22Rv1 (cell line): ENCODE measurements at regions not wholly inside any gene's neighbourhood (a gene's known extent, or its start where the extent isn't known, plus 50 kb on each side); places are given as distances from the start of the nearest gene placed in this dataset.

Source experiments
- H3K27ac ChIP-seq: fragments of 450-650 bp; 2 replicates; pipeline ENCODE4 v1.5.1; 2017
- CTCF ChIP-seq: fragments of 450-650 bp; IDR thresholded peaks from 2 replicates; pipeline ENCODE4 v1.5.1; 2017; ENCODE audit warnings: mild to moderate bottlenecking
- ZFX ChIP-seq: fragments of 450-650 bp; IDR thresholded peaks from 2 replicates; pipeline ENCODE4 v1.6.1; 2017; ENCODE audit warnings: antibody characterized with exemption, borderline replicate concordance

- no peak overlapping the region for H3K27ac ChIP-seq
- TF ChIP-seq CTCF: no peak
- TF ChIP-seq ZFX: no peak
Observed at GRCh38 chr3:27907929-27908328, 185.8 kb upstream of the EOMES start.

- H3K27ac ChIP-seq: no peak overlapping the region
- TF ChIP-seq ZFX: no peak
- TF ChIP-seq CTCF: no peak
Observed at GRCh38 chr3:27910456-27910855, 188.3 kb upstream of the EOMES start.

GRCh38 chr3:27914199-27914598 is 192.1 kb upstream of the EOMES start:
- TF ChIP-seq CTCF: peak; percentile 39
- no peak for TF ChIP-seq ZFX
- H3K27ac ChIP-seq: no peak overlapping the region

GRCh38 chr3:27923349-27924068 is 201.4 kb upstream of the EOMES start:
- TF ChIP-seq ZFX (no peak), CTCF (no peak)
- H3K27ac ChIP-seq: no peak overlapping the region

- TF ChIP-seq CTCF: no peak
- no peak for TF ChIP-seq ZFX
- H3K27ac ChIP-seq: no peak overlapping the region
Observed at GRCh38 chr3:27927882-27928281, 205.8 kb upstream of the EOMES start.

DNA sequence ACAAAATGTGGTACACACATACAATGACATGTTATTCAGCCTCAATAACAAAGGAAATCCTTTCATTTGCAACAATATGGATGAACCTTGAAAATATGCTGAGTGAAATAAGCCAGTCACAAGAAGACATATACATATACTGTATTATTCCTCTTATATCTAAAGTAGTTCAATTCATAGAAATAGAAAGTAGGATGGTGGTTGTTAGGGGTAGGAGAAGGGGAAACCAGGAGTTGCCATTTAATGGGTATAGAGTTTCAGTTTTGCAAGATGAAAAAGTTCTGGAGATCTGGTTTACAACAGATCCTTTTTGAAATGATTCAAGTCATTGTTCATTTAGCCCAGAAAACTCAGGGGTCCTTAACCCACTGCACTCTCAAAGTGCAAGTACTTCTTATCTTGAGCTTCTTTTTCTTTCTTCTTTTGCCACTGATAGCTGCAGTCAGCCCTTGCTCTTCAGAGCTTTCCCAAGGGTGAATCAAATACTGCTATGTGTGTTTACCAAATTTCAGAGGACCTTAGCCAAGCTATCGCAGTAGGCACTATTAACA is 208.0 kb upstream of the EOMES start:
- no peak for TF ChIP-seq CTCF
- no peak for TF ChIP-seq ZFX
- no peak overlapping the region for H3K27ac ChIP-seq

DNA sequence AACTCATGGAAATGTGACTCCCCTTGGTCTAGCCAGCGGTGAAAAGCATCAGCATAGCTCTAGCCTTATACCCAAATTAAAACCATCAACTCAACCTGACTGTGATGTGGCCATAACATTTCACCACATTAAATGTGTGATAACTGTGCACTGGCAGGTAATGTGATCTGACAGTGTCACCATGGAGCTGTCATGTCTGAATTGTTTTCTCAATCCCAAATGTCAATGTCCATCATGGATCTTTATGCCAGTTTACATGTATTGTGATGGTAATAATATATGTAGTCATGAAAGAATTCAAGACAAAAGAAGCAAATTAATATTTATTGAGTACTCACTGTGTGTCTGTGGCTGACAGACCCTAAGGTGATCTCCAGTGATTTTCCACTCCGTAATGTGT is 213.4 kb upstream of the EOMES start:
- TF ChIP-seq CTCF: no peak

More for the DNA sequence above, 213.4 kb upstream of the EOMES start:
- H3K27ac ChIP-seq: no peak overlapping the region
